Midbrain (tissue), 1 donor: ENCODE measurements at regions not wholly inside any gene's neighbourhood (a gene's known extent, or its start where the extent isn't known, plus 50 kb on each side); places are given as distances from the start of the nearest gene placed in this dataset.
A peak's percentile ranks its signal among the peaks of the same experiment; 100 is the strongest.

Source experiments
- DNase-seq: peaks from one replicate; lab custom pipeline; 2025; lab: John Stamatoyannopoulos, UW

DNA sequence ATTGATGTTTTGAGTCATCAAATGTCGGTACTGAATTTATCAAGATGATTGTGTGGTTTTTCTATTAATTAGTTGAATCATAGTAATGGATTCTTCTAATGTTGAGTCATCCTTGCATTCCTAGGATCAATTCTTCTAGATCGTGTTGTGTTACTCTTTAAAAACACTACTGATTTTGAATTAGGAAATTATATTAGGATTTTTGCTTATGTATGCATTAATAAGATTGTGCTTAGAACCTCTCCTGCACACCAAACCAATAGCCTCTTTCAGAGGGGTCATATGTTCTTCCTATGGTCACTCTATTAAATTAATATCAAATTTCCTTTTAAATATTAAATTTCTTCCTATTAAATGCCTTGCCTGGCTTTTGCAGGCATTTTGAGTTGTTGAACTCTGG is 151.7 kb upstream of the TOPAZ1 start:
- no peak for DNase-seq

DNA sequence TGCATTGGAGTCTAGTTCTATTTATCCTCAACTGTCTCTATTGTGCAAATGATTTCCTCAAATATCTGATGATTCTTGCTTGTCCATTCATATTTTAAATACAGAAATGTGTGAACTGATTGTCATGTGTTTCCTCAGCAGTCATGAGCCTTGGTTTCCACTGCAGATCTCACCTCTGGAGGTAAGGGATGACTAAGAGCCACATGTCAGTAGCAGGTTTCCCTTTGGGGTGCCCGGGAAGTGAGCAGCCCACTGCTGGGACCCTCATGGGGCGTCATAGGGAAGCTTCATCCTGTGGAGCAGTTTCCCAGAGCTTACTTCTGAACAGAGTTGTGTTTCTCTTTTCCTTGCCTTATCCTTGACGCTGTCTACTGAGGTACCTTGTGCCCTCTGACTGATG is 149.2 kb upstream of the TOPAZ1 start:
- DNase-seq = no peak

DNA sequence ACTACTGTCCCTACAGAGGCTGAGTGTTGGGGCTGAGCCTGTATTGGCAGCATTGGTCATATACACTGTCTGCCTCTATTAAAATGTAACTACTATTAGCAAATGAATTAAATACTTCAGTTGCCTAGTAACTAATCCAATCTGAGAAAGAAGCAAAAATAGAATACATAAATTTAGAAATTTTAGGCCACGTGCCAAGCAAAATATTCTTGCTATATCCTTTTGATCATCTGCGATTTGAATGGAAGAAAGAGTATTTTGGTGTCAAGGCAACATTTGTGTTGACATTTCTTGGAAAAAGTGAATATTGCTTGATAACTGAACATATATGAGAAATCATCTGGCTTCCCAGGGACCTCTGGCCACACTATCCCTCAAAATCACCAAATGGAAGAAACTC is 148.2 kb upstream of the TOPAZ1 start:
- DNase-seq = no peak

DNA sequence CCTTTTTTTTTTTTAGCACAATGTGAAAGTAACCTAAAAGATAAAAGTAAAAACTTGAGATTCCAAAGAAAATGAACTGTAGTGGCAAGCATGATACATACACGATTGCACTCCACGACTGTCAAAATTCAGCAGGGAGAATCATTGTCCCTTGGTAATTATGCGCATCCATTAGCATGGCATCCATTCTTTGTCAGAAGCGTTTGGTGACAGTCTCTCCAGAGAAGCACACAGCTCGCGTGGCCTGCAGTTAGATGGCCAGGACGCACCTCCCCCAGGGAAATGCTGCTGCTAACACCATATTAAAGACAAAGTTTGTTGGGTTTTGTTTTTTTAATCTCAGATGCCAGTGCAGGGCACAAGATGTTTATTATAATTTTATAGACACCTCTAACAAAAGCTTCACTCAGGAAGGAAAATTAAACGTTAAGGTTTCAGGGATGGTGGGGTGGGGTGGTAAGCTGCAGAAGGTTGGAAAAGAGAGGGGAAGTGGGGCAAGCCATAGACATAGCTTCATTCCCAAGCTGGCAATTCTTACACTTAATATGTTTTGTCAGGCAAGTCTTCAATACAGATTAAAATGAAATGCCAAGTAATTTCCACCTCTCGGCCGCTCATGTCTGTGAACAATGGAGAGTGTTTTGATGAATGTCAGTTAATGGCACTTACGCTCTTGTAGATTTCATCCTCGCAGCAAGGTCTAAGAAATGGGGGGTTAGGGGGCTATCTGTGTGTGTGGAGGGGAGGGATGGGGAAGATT is 142.8 kb upstream of the TOPAZ1 start:
- no peak for DNase-seq

DNA sequence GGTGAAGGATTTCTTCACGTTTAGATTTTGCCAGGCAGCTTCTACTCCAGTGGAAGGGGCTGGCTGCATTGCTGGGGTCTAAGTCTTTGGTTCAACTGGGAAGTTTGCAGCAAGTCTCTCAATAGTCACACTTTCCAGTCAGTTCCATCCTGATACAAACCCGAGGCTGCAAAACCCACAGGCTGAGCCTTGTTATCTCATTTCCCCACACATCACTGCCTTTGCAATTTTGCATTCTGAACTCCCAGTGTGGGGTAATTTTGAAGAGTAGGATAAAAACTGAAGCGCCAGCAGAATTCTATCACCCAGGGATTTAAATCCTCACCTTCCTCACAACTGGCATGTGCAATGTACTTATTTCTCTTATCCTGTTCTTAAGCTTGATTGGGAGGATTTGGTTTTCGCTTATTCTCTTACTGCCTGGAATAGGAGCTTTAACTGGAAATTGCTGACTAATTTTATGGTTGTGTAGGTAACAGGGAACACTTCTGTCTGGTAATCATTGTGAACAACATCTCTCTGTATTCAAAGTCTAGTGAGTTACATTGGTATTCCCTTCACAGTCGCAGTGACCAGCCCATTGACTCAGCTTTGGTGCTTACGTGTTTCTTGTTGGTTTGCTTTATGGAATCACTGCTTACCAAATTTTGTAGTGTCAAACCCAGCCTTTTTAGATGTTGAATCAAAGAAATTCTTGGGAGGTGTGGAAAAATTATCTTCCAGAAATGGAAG is 142.0 kb upstream of the TOPAZ1 start:
- peak; percentile 22 for DNase-seq

DNA sequence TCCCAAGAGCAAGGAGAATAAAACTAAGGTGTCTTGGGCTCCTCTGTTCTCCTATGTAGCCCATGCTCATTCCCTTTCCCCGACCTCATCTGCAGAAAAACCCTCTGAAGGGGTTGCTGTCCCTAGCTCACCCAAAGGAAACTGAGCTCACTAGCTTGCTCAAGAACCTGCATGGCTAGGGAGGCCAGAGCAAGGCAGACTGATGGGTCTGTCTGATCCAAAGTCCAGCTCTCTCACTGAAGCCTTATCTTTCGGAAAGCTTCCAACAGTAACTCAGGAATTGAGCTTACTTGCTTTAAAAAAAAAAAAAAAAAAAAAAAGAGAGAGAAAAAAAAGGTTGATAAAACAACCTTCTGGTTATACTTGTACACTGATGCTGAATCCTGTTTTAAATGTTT is 141.4 kb upstream of the TOPAZ1 start:
- DNase-seq = no peak

DNA sequence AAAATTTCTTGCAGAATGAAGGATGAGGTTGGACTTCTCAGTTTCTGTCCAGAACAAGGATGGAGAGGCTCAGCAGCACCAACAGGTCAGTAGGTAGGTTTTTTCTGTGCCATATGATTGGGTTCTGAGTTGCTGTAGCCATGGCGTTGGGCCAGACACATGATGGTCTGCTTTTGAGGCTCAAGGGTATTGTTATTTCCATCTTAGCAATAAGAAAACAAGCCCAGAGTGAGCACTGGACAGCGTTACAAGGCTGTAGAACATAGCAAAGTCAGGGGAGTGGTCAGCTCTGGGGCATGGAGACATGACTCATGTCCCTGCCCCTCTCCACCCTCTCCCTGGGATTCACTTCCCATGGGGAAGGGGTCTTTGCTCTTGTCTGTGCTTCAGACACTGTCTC is 137.6 kb upstream of the TOPAZ1 start:
- no peak for DNase-seq

DNA sequence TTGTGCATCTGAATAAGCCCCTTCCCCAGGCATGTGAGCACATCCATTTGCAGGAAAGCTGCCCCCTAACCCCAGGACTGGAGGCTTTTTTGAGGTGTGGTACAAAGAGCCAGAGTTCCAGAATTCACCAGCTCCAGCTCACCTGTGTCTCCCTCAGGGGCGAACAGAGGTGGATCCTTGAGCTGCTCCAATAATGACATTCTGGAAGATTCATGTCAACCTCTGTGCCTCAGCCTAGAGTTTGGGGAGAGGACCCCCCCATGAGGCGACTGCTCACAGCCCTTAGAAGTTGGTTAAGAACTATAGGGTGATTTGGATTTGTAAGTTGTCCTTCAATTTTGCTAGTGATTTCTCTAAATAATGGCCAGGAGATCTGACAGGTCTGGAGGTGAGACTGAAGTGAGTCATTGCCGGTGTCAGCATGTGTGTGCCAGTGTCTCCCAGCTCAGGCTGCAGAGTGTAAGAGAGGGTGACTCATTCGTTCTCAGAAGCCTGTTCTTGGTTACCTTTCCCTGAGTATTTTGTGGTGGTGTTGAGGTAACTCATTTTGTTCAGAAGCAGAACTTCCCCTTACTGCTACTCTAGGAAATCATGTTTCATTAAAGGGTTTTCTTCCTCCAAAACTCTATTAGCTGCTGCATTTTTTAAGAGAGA is 136.9 kb upstream of the TOPAZ1 start:
- DNase-seq = no peak

DNA sequence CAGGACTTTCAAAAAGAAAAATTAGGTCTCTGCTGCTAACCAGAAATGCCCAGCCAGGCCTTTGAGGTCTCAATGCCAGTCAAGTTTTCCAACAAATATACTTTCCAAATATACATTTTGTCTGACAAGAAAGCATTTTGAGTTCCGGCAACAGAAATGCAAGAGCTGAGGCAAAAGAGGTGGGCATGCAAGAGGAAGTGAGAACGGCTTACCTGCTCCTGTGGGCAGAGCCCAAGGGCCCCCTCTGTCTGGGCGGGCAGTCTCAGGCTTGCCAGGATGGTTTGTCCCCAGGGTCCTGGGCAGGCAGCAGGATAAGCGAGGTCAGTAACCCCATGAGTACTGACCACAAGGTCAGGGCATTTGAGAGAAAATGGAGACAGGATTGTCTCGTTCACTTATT is 136.1 kb upstream of the TOPAZ1 start:
- no peak for DNase-seq

DNA sequence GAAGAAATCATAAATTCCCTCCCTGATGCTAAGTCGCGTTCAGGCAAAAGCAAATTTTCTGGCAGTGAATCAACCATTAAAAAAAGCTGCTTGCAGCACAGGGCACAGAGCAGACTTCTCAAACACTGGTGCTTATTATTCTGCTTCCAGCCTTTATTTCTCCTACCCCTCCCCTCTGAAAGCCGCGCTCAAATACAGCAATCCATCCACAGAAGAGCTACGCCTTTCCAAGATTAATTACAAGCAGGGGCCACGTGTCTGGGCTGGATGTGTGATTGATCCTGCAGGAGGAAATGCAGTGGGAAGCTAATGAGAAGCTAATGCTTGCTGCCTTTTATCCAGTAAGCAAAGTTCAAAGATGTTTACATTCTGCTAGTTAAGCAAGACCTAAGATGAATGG is 134.9 kb upstream of the TOPAZ1 start:
- DNase-seq = peak; percentile 69

DNA sequence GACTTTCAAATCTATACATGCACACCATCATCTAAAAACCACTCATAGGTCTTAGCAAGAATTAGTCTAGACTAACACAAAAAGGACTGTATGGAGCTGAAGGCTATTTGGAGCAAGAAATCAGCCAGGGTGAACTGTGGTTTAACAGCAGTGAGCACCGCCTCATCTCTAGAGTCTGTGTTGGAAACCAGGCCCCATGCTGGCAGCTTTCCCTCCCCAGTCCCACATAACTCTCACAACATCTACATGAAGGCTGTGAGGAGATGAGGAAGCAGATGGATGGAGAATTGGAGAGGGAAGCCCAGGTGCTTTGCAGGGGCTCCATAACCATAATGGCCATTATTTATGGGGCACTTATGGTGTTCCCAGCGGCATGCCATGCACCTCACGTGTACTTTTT is 133.2 kb upstream of the TOPAZ1 start:
- no peak for DNase-seq

DNA sequence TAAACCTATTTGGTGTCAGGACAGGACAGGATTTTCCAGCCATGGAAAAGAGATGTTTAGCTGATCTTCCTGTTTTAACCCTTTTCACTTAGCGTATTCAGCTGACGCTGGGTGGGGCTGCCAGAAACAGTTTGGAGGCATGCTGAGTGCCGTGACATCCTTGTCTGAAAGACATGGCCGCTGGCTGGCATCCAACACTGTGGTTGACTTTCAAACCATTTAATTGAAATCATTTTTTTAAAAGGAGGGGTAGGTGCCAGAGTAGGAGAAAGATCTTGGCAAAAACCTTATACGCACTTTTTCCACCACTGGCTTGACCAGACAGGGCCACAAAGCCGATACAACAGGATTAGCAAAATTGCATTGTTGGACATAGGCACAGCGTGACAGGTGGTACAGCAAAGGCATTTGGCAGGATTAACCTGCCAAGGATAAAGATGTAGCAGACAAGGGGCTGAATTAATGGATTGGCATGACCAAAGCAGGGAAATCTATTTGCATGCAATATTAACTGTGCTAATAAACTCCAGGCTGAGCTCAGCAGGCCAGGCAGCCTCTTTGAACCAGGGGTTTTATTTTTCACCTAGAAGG is 131.8 kb upstream of the TOPAZ1 start:
- no peak for DNase-seq

DNA sequence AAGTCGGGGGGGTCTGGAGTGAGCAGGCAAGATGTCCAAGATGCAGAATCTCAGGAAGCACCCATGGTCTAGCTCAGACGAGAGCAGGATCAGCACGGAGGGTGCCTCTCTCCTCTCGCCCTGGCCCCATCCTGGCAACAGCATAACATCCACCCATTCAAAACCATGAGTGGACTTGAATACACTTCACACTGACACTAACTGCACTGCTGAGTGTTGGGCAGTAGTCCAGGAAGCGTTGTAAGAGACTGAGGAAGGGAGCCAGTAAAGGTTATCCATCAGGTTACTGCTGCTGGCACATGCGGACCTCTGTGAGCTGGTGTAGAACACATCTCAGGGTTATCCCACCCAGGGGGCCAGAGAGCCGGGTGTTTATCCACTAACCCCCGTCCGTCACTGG is 131.0 kb upstream of the TOPAZ1 start:
- no peak for DNase-seq

DNA sequence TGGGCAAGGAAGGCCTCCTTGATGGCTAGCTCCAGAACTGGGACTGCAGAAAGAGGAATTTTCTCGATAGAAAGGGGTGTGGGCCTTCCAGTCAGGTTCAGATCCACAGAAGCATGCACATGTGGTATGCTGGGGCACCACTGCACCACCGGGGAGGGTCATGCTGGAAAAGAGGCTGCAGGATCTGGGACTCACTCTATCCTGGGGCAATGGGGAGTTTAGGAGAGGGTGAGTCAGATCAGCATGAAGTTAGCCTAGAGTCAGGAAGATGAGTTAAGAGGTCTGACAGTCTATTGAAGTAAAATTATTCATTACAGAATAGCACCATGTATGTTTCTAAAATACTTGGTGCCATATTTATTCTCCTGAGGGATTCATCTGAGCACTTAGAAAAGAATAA is 130.2 kb upstream of the TOPAZ1 start:
- no peak for DNase-seq

DNA sequence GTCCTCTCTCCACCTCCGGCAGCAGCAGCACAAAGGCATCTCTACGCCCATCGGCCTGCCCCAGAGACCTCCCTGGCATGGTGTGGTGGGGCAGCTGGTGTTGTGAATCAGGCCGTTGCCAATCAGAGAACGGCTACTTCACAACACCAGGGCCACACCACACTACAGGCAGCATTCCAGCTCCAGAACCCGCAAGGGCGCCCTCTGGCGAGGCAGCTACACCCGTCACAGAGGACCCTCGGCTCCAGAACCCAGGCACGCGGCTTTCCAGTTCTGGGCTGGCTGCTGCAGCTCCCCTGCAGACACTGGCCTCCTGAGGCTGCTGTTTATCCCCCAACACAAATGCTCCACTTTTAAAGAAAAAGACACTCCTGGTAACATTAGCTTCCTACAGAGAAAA is 127.5 kb upstream of the TOPAZ1 start:
- peak; percentile 57 for DNase-seq

DNA sequence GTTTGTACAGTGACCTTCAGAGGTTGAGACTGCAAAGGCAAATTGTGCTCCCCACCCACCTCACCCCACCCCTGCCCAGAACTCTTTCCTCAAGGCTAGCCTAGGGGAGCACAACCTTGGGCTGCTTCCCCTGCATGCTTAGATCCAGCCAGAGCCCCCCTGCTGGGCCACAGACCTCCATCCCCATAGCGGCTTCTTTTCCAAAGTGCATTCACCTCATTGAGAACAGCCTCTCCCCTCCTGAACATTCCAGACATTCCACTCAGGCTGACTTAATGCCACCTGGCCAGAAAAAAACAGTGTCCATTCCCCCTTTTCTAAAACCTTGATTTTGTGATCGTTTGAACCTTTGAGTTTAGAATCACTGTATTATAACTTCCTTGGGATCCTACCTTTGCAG is 124.4 kb upstream of the TOPAZ1 start:
- DNase-seq = no peak

DNA sequence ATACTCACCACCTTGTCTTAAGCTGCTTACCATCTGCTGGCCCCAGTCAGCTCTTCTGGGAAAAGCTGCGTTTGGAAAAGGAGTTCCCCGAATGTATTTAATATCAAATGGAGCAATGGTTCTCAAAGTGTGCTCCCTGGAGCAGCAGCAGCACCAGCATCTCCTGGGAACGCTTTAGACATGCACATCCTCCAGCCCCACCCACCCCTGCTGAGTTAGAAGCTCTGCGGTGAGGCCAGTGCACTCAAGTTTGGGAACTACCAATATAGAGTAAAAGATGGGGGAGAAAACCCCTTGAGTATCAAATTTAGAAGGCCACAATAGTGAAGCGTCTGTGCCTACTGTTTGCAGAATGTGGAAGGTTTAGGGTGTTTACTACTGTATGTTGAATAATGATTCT is 124.0 kb upstream of the TOPAZ1 start:
- DNase-seq = no peak

DNA sequence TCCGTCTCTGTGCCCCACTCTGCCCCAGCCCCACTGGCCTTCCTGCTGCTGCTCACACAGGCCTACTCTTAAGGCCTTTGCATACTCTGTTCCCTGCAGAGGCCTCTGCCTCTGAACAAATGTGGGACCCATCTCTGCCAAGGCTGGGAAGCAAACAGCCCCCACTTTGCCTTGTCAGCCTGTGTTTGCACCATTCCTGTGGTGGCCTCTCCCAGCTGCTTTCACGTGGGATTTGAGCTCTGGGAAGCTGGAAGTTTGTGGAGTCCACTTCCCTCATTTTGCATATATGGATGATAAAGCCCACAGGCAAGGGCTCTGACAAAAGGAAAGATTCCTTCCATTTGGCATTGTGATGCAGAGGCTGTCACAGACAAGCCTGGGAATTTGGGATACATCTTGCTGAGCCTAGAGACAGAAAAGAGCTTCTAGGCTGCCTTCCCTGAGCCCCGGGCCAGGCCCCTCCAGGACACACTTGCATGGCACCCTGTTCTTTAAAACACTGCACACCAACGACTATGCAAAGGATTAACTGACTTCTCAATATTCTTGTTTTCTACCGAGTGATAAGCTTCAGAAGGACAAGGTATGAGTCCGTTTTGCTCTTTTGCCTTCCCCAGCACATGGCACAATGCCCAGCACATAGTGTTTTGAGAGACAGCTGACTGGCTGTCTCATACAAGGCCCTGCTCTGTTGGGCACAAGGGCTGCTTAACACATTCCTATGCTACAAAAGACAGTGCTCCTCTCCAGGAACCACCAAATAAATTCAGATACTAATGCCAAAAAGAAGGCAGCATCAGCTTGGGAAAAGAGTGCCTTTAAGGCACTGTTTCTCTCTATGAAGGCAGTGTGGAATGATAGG is 120.7 kb upstream of the TOPAZ1 start:
- peak; percentile 29 for DNase-seq

DNA sequence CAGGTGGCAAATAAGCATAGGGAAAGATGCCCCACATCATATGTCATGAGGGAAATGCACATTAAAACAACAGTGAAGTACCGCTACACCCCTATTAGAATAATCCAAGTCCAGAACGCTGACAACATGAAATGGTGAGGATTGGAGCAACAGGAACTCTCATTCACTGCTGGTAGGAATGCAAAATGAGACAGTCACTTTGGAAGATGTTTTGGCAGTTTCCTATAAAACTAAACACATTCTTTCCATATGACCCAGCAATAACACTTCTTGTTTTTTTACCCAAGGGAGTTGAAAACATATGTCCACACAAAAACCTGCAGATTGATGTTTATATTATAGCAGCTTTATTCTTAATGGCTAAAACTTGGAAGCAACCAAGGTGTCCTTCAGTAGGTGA is 116.4 kb upstream of the TOPAZ1 start:
- DNase-seq = no peak

DNA sequence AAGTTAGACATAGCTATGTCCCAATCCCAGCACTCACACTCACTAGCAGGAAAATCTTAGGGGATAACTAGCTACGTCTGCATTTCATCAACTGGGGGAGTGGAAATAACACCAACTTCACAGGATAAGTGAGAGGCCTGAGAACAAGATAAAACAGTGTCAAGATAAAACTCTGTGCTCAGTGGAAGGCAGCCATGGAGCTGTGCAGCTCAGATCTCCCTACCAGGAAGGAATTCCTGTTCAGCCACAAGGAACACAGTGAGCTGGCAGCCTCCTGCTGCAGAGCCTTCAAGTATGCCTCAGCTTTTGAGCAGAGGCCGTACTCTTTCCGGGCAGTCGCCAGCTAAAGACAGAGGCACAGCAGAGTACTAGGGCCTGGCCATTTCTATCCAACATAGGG is 115.8 kb upstream of the TOPAZ1 start:
- no peak for DNase-seq

DNA sequence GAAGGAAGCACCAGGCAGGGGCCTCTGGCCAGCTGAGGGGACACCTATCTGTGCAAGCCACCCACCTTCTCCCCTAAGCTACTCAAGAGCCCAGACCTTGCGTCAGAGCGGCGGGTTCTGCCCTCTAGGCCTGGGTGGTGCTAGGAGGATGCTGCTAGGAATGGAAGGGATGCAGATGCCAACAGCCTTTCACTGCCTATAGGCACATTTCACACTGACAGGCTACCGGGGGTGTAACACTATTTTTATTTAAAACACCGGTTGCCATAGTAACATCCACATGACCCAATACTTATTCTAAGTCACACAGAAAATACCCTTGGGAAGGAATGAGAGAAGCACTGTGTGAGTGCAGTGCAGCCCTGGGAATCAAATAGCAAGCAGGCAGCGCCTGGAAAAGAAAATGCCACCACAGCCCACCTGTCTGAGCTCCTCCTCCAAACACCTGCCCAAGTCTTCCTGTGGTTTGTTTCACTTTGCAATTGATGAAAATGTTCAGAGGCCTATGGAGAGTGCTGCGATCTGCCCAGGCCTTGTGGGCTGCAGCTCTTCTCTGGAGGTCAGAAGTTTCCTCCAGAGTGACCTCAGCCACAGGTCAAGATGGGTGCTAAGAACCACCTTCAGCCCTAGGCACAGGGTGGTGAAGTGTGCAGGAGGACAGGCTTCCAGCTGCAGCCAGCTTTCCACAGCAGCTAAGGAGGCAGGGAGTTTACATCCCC is 113.5 kb upstream of the TOPAZ1 start:
- DNase-seq = no peak
